ENCODE measurements at regions not wholly inside any gene's neighbourhood (a gene's known extent, or its start where the extent isn't known, plus 50 kb on each side); places are given as distances from the start of the nearest gene placed in this dataset.
A peak's percentile ranks its signal among the peaks of the same experiment; 100 is the strongest.
"Not testable (repeated sequence)": the region's sequence is repeated elsewhere in the genome, so short reads cannot be mapped to it uniquely, and the experiment has no call there.

- TF ChIP-seq CTCF (IDR thresholded peaks at IDR 0.05; ENCODE audit: control insufficient read depth, insufficient read depth, low read depth, low read length, missing control alignments), result no peak
- no peak for DNase-seq (ENCODE audit: low read depth)
Measured at GRCh38 chr18:72965616-72966015, 97.8 kb upstream of the NETO1 start.

DNA sequence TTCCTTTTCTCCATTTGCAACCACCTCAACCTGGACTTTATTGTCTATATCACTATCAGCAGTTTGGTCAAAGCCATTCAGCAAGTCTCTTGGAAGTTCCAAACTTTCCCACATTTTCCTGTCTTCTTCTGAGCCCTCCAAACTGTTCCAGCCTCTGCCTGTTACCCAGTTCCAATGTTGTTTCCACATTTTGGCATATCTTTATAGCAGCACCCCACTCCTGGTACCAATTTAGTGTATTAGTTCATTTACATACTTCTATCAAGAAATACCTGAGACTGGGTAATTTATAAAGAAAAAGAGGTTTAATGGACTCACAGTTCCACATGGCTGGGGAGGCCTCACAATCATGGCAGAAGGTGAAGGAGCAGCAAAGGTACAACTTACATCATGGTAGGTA lies 90.4 kb upstream of the NETO1 start:
- DNase-seq (ENCODE audit: low read depth); H3K4me3 ChIP-seq (ENCODE audit: control insufficient read depth, low read depth, low read length): not testable (repeated sequence)

More at GRCh38 chr18:72965616-72966015, 97.8 kb upstream of the NETO1 start:
- H3K4me3 ChIP-seq (ENCODE audit: control insufficient read depth, low read depth, low read length), result no peak overlapping the region

- no peak for TF ChIP-seq CTCF (IDR thresholded peaks at IDR 0.05; ENCODE audit: control insufficient read depth, insufficient read depth, low read depth, low read length, missing control alignments)
- no peak overlapping the region for H3K4me3 ChIP-seq (ENCODE audit: control insufficient read depth, low read depth, low read length)
- no peak for DNase-seq (ENCODE audit: low read depth)
Measured at GRCh38 chr18:72948439-72948838, 80.7 kb upstream of the NETO1 start.

DNA sequence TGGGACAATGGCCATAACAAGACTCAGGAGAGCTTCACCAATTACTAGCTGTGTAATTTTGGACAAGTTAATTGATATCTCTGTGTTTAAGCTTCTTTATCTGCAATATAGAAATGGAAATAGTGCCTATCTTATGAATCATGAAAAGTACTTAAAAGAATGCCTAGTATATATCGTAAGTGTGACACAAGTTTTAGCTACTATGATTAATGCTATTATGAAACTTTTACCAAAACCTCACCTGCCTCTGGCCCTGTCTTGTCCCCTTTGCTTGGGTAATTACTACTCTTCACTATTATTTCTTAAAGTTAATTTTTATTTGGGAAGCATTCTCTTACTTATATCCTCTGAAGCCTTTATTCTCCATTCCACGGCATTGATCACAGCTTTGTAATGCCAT lies 75.0 kb upstream of the NETO1 start:
- H3K4me3 ChIP-seq (ENCODE audit: control insufficient read depth, low read depth, low read length), result no peak overlapping the region
- no peak for DNase-seq (ENCODE audit: low read depth)
- TF ChIP-seq CTCF (IDR thresholded peaks at IDR 0.05; ENCODE audit: control insufficient read depth, insufficient read depth, low read depth, low read length, missing control alignments), result no peak

DNA sequence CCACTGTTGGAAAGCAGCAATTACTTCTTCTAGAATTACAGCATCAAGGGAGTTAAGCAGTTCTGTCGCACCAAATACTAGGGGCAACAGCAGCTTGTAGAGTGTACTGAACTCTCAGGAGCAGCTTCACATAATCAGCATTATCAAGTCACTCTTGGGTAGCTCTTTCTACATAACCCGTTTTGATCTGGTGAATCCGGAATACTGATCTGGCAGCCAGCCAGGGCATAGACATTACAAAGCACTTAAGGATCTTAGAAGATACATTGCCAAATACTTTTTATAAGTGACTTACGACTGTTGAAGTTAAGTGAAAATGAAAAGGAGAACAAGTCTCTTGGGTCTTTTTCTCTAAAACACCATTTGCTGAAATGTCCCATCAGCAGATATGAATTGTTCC lies 73.2 kb upstream of the NETO1 start:
- H3K4me3 ChIP-seq (ENCODE audit: control insufficient read depth, low read depth, low read length), result no peak overlapping the region
- no peak for TF ChIP-seq CTCF (IDR thresholded peaks at IDR 0.05; ENCODE audit: control insufficient read depth, insufficient read depth, low read depth, low read length, missing control alignments)
- DNase-seq (ENCODE audit: low read depth), result no peak

- no peak for TF ChIP-seq CTCF (IDR thresholded peaks at IDR 0.05; ENCODE audit: control insufficient read depth, insufficient read depth, low read depth, low read length, missing control alignments)
- no peak overlapping the region for H3K4me3 ChIP-seq (ENCODE audit: control insufficient read depth, low read depth, low read length)
- no peak for DNase-seq (ENCODE audit: low read depth)
Measured at GRCh38 chr18:72940509-72940908, 72.7 kb upstream of the NETO1 start.

- no peak overlapping the region for H3K4me3 ChIP-seq (ENCODE audit: control insufficient read depth, low read depth, low read length)
- TF ChIP-seq CTCF (IDR thresholded peaks at IDR 0.05; ENCODE audit: control insufficient read depth, insufficient read depth, low read depth, low read length, missing control alignments), result peak; percentile 5
- DNase-seq (ENCODE audit: low read depth), result no peak
Measured at GRCh38 chr18:72935744-72936143, 68.0 kb upstream of the NETO1 start.

Measured in AG09309 (cell line).